ENCODE measurements at regions not wholly inside any gene's neighbourhood (a gene's known extent, or its start where the extent isn't known, plus 50 kb on each side); places are given as distances from the start of the nearest gene placed in this dataset.

- WGBS: 86% methylated on average over 5 of the region's 5 CpGs
These were observed 1183.6 kb downstream of the NSUN3 start for GRCh38 chr3:95246413-95246812.

GRCh38 chr3:95254061-95254460 lies 1191.2 kb downstream of the NSUN3 start:
- H3K9me3 ChIP-seq: no peaks in the 10 kb centered on the region
- intact Hi-C loops (cut with DNase I): no loop called here
- no peak for DNase-seq (ENCODE audit: extremely low spot score)
- H3K4me1 ChIP-seq: no peaks in the 10 kb centered on the region
- no peak overlapping the region for H3K4me3 ChIP-seq
- H3K27me3 ChIP-seq: no peaks in the 10 kb centered on the region
- H3K27ac ChIP-seq (replicated peaks in 1 of 4): no peak overlapping the region
- H3K36me3 ChIP-seq: no peaks in the 10 kb centered on the region
- TF ChIP-seq POLR2AphosphoS5 (IDR thresholded peaks at IDR 0.05) (no peak), EP300 (IDR thresholded peaks at IDR 0.05) (no peak), CTCF (IDR thresholded peaks at IDR 0.05) (no peak), POLR2A (IDR thresholded peaks at IDR 0.05; ENCODE audit: low read depth) (no peak)

More at GRCh38 chr3:95246413-95246812, 1183.6 kb downstream of the NSUN3 start:
- TF ChIP-seq CTCF (IDR thresholded peaks at IDR 0.05) (no peak), POLR2AphosphoS5 (IDR thresholded peaks at IDR 0.05) (no peak), EP300 (IDR thresholded peaks at IDR 0.05) (no peak), POLR2A (IDR thresholded peaks at IDR 0.05; ENCODE audit: low read depth) (no peak)
- Histone ChIP-seq H3K9me3 (no peaks in the 10 kb centered on the region), H3K36me3 (no peaks in the 10 kb centered on the region), H3K27ac (replicated peaks in 1 of 4) (no peak overlapping the region), H3K4me1 (no peaks in the 10 kb centered on the region), H3K27me3 (no peaks in the 10 kb centered on the region), H3K4me3 (no peak overlapping the region)
- DNase-seq (ENCODE audit: extremely low spot score): no peak
- intact Hi-C loops (cut with DNase I): no loop called here

- 80% methylated on average over 6 of the region's 6 CpGs for WGBS
These were observed 1191.9 kb downstream of the NSUN3 start for GRCh38 chr3:95254758-95255157.

GRCh38 chr3:95265129-95265528 lies 1202.3 kb downstream of the NSUN3 start:
- TF ChIP-seq CTCF (IDR thresholded peaks at IDR 0.05) (no peak), POLR2AphosphoS5 (IDR thresholded peaks at IDR 0.05) (no peak), POLR2A (IDR thresholded peaks at IDR 0.05; ENCODE audit: low read depth) (no peak), EP300 (IDR thresholded peaks at IDR 0.05) (no peak)
- H3K36me3 ChIP-seq: no peaks in the 10 kb centered on the region
- H3K27ac ChIP-seq (replicated peaks in 1 of 4): no peak overlapping the region
- H3K9me3 ChIP-seq: no peaks in the 10 kb centered on the region
- no peaks in the 10 kb centered on the region for H3K27me3 ChIP-seq
- no peak overlapping the region for H3K4me3 ChIP-seq
- intact Hi-C loops (cut with DNase I): no loop called here
- no peaks in the 10 kb centered on the region for H3K4me1 ChIP-seq
- DNase-seq (ENCODE audit: extremely low spot score): no peak
- WGBS: 62% methylated on average over 3 of the region's 3 CpGs

More at GRCh38 chr3:95254758-95255157, 1191.9 kb downstream of the NSUN3 start:
- intact Hi-C loops (cut with DNase I): no loop called here
- TF ChIP-seq POLR2AphosphoS5 (IDR thresholded peaks at IDR 0.05) (no peak), EP300 (IDR thresholded peaks at IDR 0.05) (no peak), CTCF (IDR thresholded peaks at IDR 0.05) (no peak), POLR2A (IDR thresholded peaks at IDR 0.05; ENCODE audit: low read depth) (no peak)
- Histone ChIP-seq H3K27ac (replicated peaks in 1 of 4) (no peak overlapping the region), H3K27me3 (no peaks in the 10 kb centered on the region), H3K4me1 (no peaks in the 10 kb centered on the region), H3K4me3 (no peak overlapping the region), H3K36me3 (no peaks in the 10 kb centered on the region), H3K9me3 (no peaks in the 10 kb centered on the region)
- no peak for DNase-seq (ENCODE audit: extremely low spot score)

- H3K27me3 ChIP-seq: no peaks in the 10 kb centered on the region
- no peaks in the 10 kb centered on the region for H3K36me3 ChIP-seq
- no peak overlapping the region for H3K4me3 ChIP-seq
- TF ChIP-seq EP300 (IDR thresholded peaks at IDR 0.05): no peak
- TF ChIP-seq CTCF (IDR thresholded peaks at IDR 0.05): no peak
- TF ChIP-seq POLR2A (IDR thresholded peaks at IDR 0.05; ENCODE audit: low read depth): no peak
- TF ChIP-seq POLR2AphosphoS5 (IDR thresholded peaks at IDR 0.05): no peak
- no peak overlapping the region for H3K27ac ChIP-seq (replicated peaks in 1 of 4)
- no peaks in the 10 kb centered on the region for H3K9me3 ChIP-seq
- intact Hi-C loops (cut with DNase I): no loop called here
- no peak for DNase-seq (ENCODE audit: extremely low spot score)
- H3K4me1 ChIP-seq: no peaks in the 10 kb centered on the region
- WGBS: 43% methylated on average over 1 of the region's 1 CpG
These were observed 1208.5 kb downstream of the NSUN3 start for GRCh38 chr3:95271395-95271794.
